HCT116 (cell line): ENCODE measurements at regions not wholly inside any gene's neighbourhood (a gene's known extent, or its start where the extent isn't known, plus 50 kb on each side); places are given as distances from the start of the nearest gene placed in this dataset.
"Not testable (repeated sequence)": the region's sequence is repeated elsewhere in the genome, so short reads cannot be mapped to it uniquely, and the experiment has no call there.

Source experiments
- ATAC-seq: fragments of 200-7000 bp; cut with Tn5 transposase; 2 replicates; pipeline ENCODE4 v1.9.1; 2020; ENCODE audit warnings: mild to moderate bottlenecking, moderate library complexity
- BruUV-seq: library from RNA; stranded (reverse); fragments of 400-500 nt; replicated peaks from 2 replicates; lab custom pipeline; 2021; lab: Mats Ljungman, UMichigan
- CTCF ChIA-PET: fragments of 300-600 bp; sonication (Branson Sonifier 250); formaldehyde crosslinking; loops from one replicate; lab custom pipeline; 2021; ENCODE audit warnings: antibody characterized with exemption; lab: Charles Lee
- POLR2A ChIA-PET: fragments of 300-600, 350-600 bp; sonication (Branson Sonifier 250); formaldehyde crosslinking; loops from one replicate; lab custom pipeline; 2021; ENCODE audit warnings: antibody characterized with exemption; lab: Charles Lee
- RAD21 ChIA-PET, 2 experiments: fragments of 300-600 bp; sonication (Branson Sonifier 250); formaldehyde crosslinking; loops; one replicate each; lab custom pipeline; 2023; ENCODE audit warnings: low total read pairs in 2 of 2; ENCODE audit not compliant: uncharacterized antibody in 2 of 2, unreplicated experiment in 2 of 2, low non-redundant PET in 1 of 2; lab: Charles Lee
- DNase-seq: peaks from one replicate; pipeline ENCODE4 v3.0.0-alpha.2; 2010; ENCODE audit warnings: low read depth, low spot score
- H2AFZ ChIP-seq: fragments of 200-600 bp; shearing (Covaris generic), sonication (generic); 2 replicates; pipeline ENCODE4 v1.6.1; 2017; ENCODE audit warnings: low read depth, mixed run types, mixed read lengths, antibody characterized with exemption, low read length; ENCODE audit not compliant: poor library complexity, severe bottlenecking
- H3K27ac ChIP-seq: 2 replicates; pipeline ENCODE4 v1.5.1; 2012; ENCODE audit warnings: low read depth, low read length
- H3K27me3 ChIP-seq: fragments of 200-600 bp; sonication (generic); 2 replicates; pipeline ENCODE4 v1.6.1; 2016; ENCODE audit warnings: mixed run types, low read length, mixed read lengths; ENCODE audit not compliant: insufficient read depth
- H3K36me3 ChIP-seq, 2 experiments: fragments of 200-500 bp in 1 of 2; fragments of 200-600 bp in 1 of 2; sonication (Bioruptor generic) in 1 of 2; sonication (generic) in 1 of 2; 2 replicates each; pipeline versions ENCODE4 v1.5.1 to v1.6.1; 2014 to 2016; ENCODE audit warnings: low read length in 2 of 2, inconsistent platforms in 1 of 2, mixed read lengths in 1 of 2, mixed run types in 1 of 2; ENCODE audit not compliant: insufficient read depth in 2 of 2, control insufficient read depth in 1 of 2
- H3K4me1 ChIP-seq, 2 experiments: fragments of 200-600 bp in 1 of 2; sonication (generic) in 1 of 2; 2 replicates each; pipeline versions ENCODE4 v1.5.1 to v1.6.1; 2012 to 2017; ENCODE audit warnings: low read length in 2 of 2, inconsistent platforms in 1 of 2, mild to moderate bottlenecking in 1 of 2, mixed read lengths in 1 of 2, mixed run types in 1 of 2, moderate library complexity in 1 of 2; ENCODE audit not compliant: insufficient read depth in 2 of 2, control insufficient read depth in 1 of 2
- H3K4me2 ChIP-seq: fragments of 200-600 bp; sonication (generic); 2 replicates; pipeline ENCODE4 v1.6.1; 2017; ENCODE audit warnings: mixed run types, low read length, mixed read lengths
- H3K4me3 ChIP-seq, 2 experiments: fragments of 200-600 bp in 1 of 2; sonication (generic) in 1 of 2; replicated peaks in 1 of 2; 2 replicates each; pipeline ENCODE4 v1.5.1; 2011 to 2016; ENCODE audit warnings: low read length in 2 of 2, control low read depth in 1 of 2, low read depth in 1 of 2, mild to moderate bottlenecking in 1 of 2, mixed read lengths in 1 of 2, mixed run types in 1 of 2
- H3K79me2 ChIP-seq: fragments of 200-600 bp; sonication (generic); 2 replicates; pipeline ENCODE4 v1.6.1; 2017; ENCODE audit warnings: mild to moderate bottlenecking, mixed run types, low read length, moderate library complexity, mixed read lengths; ENCODE audit not compliant: insufficient read depth
- H3K9ac ChIP-seq: fragments of 200-600 bp; sonication (generic); 2 replicates; pipeline ENCODE4 v1.6.1; 2016; ENCODE audit warnings: low read length, mixed read lengths
- H3K9me2 ChIP-seq: fragments of 200-600 bp; sonication (generic), shearing (Covaris generic); 2 replicates; pipeline ENCODE4 v1.6.1; 2017; ENCODE audit warnings: mixed run types, mild to moderate bottlenecking, moderate library complexity; ENCODE audit not compliant: insufficient read depth
- H3K9me3 ChIP-seq, 2 experiments: fragments of 200-500 bp in 1 of 2; fragments of 200-600 bp in 1 of 2; sonication (Bioruptor generic) in 1 of 2; sonication (generic) in 1 of 2; 2 replicates each; pipeline ENCODE4 v1.6.1; 2014 to 2017; ENCODE audit warnings: low read length in 2 of 2, mixed read lengths in 2 of 2, inconsistent platforms in 1 of 2, low read depth in 1 of 2, mild to moderate bottlenecking in 1 of 2, mixed run types in 1 of 2, moderate library complexity in 1 of 2; ENCODE audit not compliant: control insufficient read depth in 1 of 2, insufficient read depth in 1 of 2
- H4K20me1 ChIP-seq: fragments of 200-600 bp; sonication (generic), shearing (Covaris generic); 2 replicates; pipeline ENCODE4 v1.6.1; 2017; ENCODE audit warnings: mixed run types, mild to moderate bottlenecking, moderate library complexity; ENCODE audit not compliant: insufficient read depth
- CBX3 ChIP-seq: IDR thresholded peaks from 2 replicates; pipeline ENCODE4 v1.6.1; 2012; ENCODE audit warnings: low read depth
- CEBPB ChIP-seq: IDR thresholded peaks from 2 replicates; pipeline ENCODE4 v1.6.1; 2012; ENCODE audit warnings: low read depth
- EGR1 ChIP-seq: IDR thresholded peaks from 2 replicates; pipeline ENCODE4 v1.6.1; 2012; ENCODE audit warnings: low read depth
- EZH2 ChIP-seq: fragments of 200-600 bp; sonication (generic); IDR thresholded peaks from 2 replicates; pipeline ENCODE4 v1.6.1; 2017; ENCODE audit warnings: antibody characterized with exemption, mixed run types
- EZH2phosphoT487 ChIP-seq: fragments of 200-600 bp; IDR thresholded peaks from 2 replicates; pipeline ENCODE4 v1.6.1; 2018; ENCODE audit warnings: antibody characterized with exemption, borderline replicate concordance
- JUND ChIP-seq: IDR thresholded peaks from 2 replicates; pipeline ENCODE4 v1.6.1; 2012
- POLR2AphosphoS5 ChIP-seq: IDR thresholded peaks from 2 replicates; pipeline ENCODE4 v1.6.1; 2011; ENCODE audit warnings: mild to moderate bottlenecking, low read depth, low read length, moderate library complexity
- SIN3A ChIP-seq: IDR thresholded peaks from 2 replicates; pipeline ENCODE4 v1.6.1; 2012; ENCODE audit warnings: low read depth
- SRF ChIP-seq: IDR thresholded peaks from 2 replicates; pipeline ENCODE4 v1.6.1; 2012; ENCODE audit warnings: low read depth
- TCF7L2 ChIP-seq: IDR thresholded peaks from 2 replicates; pipeline ENCODE4 v1.7.0; 2011; ENCODE audit warnings: borderline replicate concordance, inconsistent platforms; ENCODE audit not compliant: insufficient read depth, insufficient read length; ENCODE audit errors: extremely low read depth
- YY1 ChIP-seq: IDR thresholded peaks from 2 replicates; pipeline ENCODE4 v1.6.1; 2011; ENCODE audit warnings: low read length, low read depth, moderate library complexity, mild to moderate bottlenecking; ENCODE audit not compliant: insufficient replicate concordance; ENCODE audit errors: extremely low read depth
- ZFX ChIP-seq: fragments of 450-650 bp; IDR thresholded peaks from 2 replicates; pipeline ENCODE4 v1.6.1; 2017
- ZNF274 ChIP-seq: fragments of 200-500 bp; sonication (Bioruptor generic); IDR thresholded peaks from 2 replicates; pipeline ENCODE4 v1.6.1; 2014; ENCODE audit warnings: mild to moderate bottlenecking, low read depth, low read length, inconsistent platforms
- intact Hi-C: fragments of 100-400 bp; cut with micrococcal nuclease; formaldehyde crosslinking; loops from 2 replicates; pipeline ENCODE4 v1.10.0; 2022
- TF ChIP-seq, protein P1 (sequence below): IDR thresholded peaks from 2 replicates; pipeline ENCODE4 v1.6.1; 2011; ENCODE audit warnings: mild to moderate bottlenecking, low read length, moderate library complexity; ENCODE audit not compliant: insufficient replicate concordance; ENCODE audit errors: extremely low read depth
- TF ChIP-seq, protein P2 (sequence below): IDR thresholded peaks from 2 replicates; pipeline ENCODE4 v1.6.1; 2012; ENCODE audit warnings: low read depth

DNA sequence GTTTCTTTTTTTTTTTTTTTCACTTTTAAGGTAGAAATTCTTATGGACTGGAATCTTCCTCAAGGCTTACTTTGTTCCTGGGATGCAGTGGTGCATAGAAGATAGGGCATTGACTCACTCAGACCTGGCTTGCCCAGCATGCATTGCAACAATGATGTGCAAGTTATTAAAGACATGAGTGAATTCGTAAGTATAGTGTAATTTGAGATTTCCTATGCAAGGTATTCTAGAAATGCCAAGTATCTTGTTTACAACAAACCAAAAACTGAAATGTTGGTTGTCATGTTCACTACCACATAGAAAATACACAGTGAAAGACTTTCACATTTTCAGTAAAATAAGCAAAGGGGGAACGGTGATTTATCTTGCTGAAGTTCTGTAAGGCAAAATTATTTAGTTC lies 56.5 kb upstream of the FNDC3B start:
- no peak for DNase-seq
- Histone ChIP-seq H2AFZ (peak overlapping the region; percentile 6), H3K27me3 (no peaks in the 10 kb centered on the region), H3K9ac (no peak overlapping the region), H3K79me2 (no peaks in the 10 kb centered on the region), H3K4me3 (no peak overlapping the region), H3K4me2 (no peak overlapping the region), H4K20me1 (no peaks in the 10 kb centered on the region), H3K9me3 (no peaks in the 10 kb centered on the region), H3K36me3 (no peaks in the 10 kb centered on the region), H3K4me1 (no peaks in the 10 kb centered on the region), H3K9me2 (no peaks in the 10 kb centered on the region), H3K27ac (no peak overlapping the region)
- ATAC-seq, result no peak
- TF ChIP-seq POLR2AphosphoS5 (no peak), ZFX (no peak), EZH2phosphoT487 (no peak), EGR1 (no peak), SRF (no peak), CBX3 (no peak), SIN3A (no peak), EZH2 (no peak), TCF7L2 (no peak), ZNF274 (no peak), CEBPB (no peak), JUND (no peak), YY1 (no peak)
- TF ChIP-seq, protein P1, sequence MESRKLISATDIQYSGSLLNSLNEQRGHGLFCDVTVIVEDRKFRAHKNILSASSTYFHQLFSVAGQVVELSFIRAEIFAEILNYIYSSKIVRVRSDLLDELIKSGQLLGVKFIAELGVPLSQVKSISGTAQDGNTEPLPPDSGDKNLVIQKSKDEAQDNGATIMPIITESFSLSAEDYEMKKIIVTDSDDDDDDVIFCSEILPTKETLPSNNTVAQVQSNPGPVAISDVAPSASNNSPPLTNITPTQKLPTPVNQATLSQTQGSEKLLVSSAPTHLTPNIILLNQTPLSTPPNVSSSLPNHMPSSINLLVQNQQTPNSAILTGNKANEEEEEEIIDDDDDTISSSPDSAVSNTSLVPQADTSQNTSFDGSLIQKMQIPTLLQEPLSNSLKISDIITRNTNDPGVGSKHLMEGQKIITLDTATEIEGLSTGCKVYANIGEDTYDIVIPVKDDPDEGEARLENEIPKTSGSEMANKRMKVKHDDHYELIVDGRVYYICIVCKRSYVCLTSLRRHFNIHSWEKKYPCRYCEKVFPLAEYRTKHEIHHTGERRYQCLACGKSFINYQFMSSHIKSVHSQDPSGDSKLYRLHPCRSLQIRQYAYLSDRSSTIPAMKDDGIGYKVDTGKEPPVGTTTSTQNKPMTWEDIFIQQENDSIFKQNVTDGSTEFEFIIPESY, result no peak
- TF ChIP-seq, protein P2, sequence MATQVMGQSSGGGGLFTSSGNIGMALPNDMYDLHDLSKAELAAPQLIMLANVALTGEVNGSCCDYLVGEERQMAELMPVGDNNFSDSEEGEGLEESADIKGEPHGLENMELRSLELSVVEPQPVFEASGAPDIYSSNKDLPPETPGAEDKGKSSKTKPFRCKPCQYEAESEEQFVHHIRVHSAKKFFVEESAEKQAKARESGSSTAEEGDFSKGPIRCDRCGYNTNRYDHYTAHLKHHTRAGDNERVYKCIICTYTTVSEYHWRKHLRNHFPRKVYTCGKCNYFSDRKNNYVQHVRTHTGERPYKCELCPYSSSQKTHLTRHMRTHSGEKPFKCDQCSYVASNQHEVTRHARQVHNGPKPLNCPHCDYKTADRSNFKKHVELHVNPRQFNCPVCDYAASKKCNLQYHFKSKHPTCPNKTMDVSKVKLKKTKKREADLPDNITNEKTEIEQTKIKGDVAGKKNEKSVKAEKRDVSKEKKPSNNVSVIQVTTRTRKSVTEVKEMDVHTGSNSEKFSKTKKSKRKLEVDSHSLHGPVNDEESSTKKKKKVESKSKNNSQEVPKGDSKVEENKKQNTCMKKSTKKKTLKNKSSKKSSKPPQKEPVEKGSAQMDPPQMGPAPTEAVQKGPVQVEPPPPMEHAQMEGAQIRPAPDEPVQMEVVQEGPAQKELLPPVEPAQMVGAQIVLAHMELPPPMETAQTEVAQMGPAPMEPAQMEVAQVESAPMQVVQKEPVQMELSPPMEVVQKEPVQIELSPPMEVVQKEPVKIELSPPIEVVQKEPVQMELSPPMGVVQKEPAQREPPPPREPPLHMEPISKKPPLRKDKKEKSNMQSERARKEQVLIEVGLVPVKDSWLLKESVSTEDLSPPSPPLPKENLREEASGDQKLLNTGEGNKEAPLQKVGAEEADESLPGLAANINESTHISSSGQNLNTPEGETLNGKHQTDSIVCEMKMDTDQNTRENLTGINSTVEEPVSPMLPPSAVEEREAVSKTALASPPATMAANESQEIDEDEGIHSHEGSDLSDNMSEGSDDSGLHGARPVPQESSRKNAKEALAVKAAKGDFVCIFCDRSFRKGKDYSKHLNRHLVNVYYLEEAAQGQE, result no peak
- intact Hi-C loops, result no loop called here
- ChIA-PET POLR2A (no interaction called here), CTCF (no interaction called here), RAD21 (no interaction called here)
- no TSS peak for BruUV-seq

DNA sequence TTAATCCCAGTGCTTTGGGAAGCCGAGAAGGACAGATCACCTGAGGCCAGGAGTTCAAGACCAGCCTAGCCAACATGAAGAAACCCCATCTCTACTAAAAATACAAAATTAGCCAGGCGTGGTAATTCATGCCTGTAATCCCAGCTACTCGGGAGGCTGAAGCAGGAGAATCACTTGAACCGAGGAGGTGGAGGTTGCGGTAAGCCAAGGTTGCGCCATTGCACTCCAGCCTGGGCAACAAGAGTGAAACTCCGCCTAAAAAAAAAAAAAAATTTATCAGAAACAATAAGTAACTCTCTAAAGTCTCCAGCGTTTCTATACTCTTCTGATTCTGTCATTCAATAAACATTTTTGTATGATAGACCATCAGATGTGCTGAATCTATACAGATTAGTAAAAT lies 55.7 kb upstream of the FNDC3B start:
- POLR2A ChIA-PET, H3K79me2 ChIP-seq, H3K9me2 ChIP-seq, H3K4me2 ChIP-seq, H3K4me3 ChIP-seq, intact Hi-C loops, H3K27ac ChIP-seq, H3K36me3 ChIP-seq, H3K9ac ChIP-seq, H4K20me1 ChIP-seq, ATAC-seq, BruUV-seq, H3K4me1 ChIP-seq, CTCF ChIA-PET, H3K27me3 ChIP-seq, RAD21 ChIA-PET, H2AFZ ChIP-seq, H3K9me3 ChIP-seq, DNase-seq: not testable (repeated sequence)
